IMR-90 (cell line): ENCODE measurements at regions not wholly inside any gene's neighbourhood (a gene's known extent, or its start where the extent isn't known, plus 50 kb on each side); places are given as distances from the start of the nearest gene placed in this dataset.

ENCODE experiments used
- ATAC-seq: fragments of 200-7000 bp; cut with Tn5 transposase; 2 replicates; pipeline ENCODE4 v1.9.1; 2020; ENCODE audit warnings: low read depth, mild to moderate bottlenecking, moderate library complexity
- BruUV-seq: library from RNA; stranded (reverse); fragments of 400-500 nt; replicated peaks from 2 replicates; lab custom pipeline; 2021; lab: Mats Ljungman, UMichigan
- CTCF ChIA-PET: fragments of 300-600 bp; formaldehyde crosslinking; extraction: SDS; loops from one replicate; lab custom pipeline; 2021; ENCODE audit warnings: antibody characterized with exemption; lab: Yijun Ruan, JAX
- POLR2A ChIA-PET: fragments of 300-600 bp; sonication (Branson Sonifier 250); formaldehyde crosslinking; loops from one replicate; lab custom pipeline; 2022; ENCODE audit warnings: antibody characterized with exemption; ENCODE audit not compliant: unreplicated experiment; lab: Charles Lee
- DNase-seq: peaks from one replicate; pipeline ENCODE4 v3.0.0; 2013
- H2AFZ ChIP-seq: replicated peaks from 2 replicates; pipeline ENCODE3; 2013; ENCODE audit warnings: low read length, mild to moderate bottlenecking; ENCODE audit not compliant: poor library complexity
- H2AK5ac ChIP-seq: 2 replicates; pipeline ENCODE4 v1.6.1; 2013; ENCODE audit warnings: low read depth, low read length, inconsistent platforms
- H2AK9ac ChIP-seq: replicated peaks from 2 replicates; pipeline ENCODE3; 2013; ENCODE audit warnings: mild to moderate bottlenecking, low read depth, low read length, moderate library complexity; ENCODE audit not compliant: poor library complexity
- H2BK120ac ChIP-seq: 2 replicates; pipeline ENCODE4 v1.6.1; 2013; ENCODE audit warnings: low read depth, low read length, inconsistent platforms
- H2BK15ac ChIP-seq: 3 replicates; pipeline ENCODE4 v1.6.1; 2013; ENCODE audit warnings: low read depth, low read length, inconsistent platforms
- H2BK20ac ChIP-seq: 2 replicates; pipeline ENCODE4 v1.6.1; 2013; ENCODE audit warnings: low read depth, mild to moderate bottlenecking, inconsistent platforms, low read length, moderate library complexity
- H2BK5ac ChIP-seq: 2 replicates; pipeline ENCODE4 v1.6.1; 2013; ENCODE audit warnings: mild to moderate bottlenecking, low read depth, low read length, inconsistent platforms; ENCODE audit not compliant: poor library complexity, severe bottlenecking
- H3K14ac ChIP-seq: replicated peaks from 2 replicates; pipeline ENCODE4 v1.6.1; 2013; ENCODE audit warnings: low read depth, low read length, inconsistent platforms
- H3K18ac ChIP-seq: 2 replicates; pipeline ENCODE4 v1.6.1; 2013; ENCODE audit warnings: low read depth, low read length, control low read depth
- H3K23ac ChIP-seq: 2 replicates; pipeline ENCODE4 v1.6.1; 2013; ENCODE audit warnings: low read depth, low read length, inconsistent platforms
- H3K27ac ChIP-seq: 2 replicates; pipeline ENCODE4 v1.5.1; 2013; ENCODE audit warnings: mild to moderate bottlenecking, control low read depth, low read length; ENCODE audit not compliant: insufficient read depth
- H3K27me3 ChIP-seq: 2 replicates; pipeline ENCODE4 v1.6.1; 2013; ENCODE audit warnings: low read length; ENCODE audit not compliant: control insufficient read depth, insufficient read depth
- H3K36me3 ChIP-seq: 2 replicates; pipeline ENCODE4 v1.6.1; 2013; ENCODE audit warnings: low read length, mixed read lengths; ENCODE audit not compliant: control insufficient read depth, insufficient read depth
- H3K4ac ChIP-seq: 2 replicates; pipeline ENCODE4 v1.6.1; 2013; ENCODE audit warnings: low read depth, low read length, inconsistent platforms
- H3K4me1 ChIP-seq: 2 replicates; pipeline ENCODE4 v1.6.1; 2013; ENCODE audit warnings: low read length, mixed read lengths; ENCODE audit not compliant: control insufficient read depth, insufficient read depth
- H3K4me2 ChIP-seq: 2 replicates; pipeline ENCODE4 v1.6.1; 2013; ENCODE audit warnings: low read depth, mild to moderate bottlenecking, control low read depth, low read length, moderate library complexity
- H3K4me3 ChIP-seq: 2 replicates; pipeline ENCODE4 v1.5.1; 2013; ENCODE audit warnings: low read depth, mild to moderate bottlenecking, control low read depth, low read length, moderate library complexity; ENCODE audit not compliant: insufficient read depth
- H3K56ac ChIP-seq: 2 replicates; pipeline ENCODE4 v1.6.1; 2013; ENCODE audit warnings: low read length, inconsistent platforms; ENCODE audit not compliant: insufficient read depth; ENCODE audit errors: extremely low read depth
- H3K79me1 ChIP-seq, 2 experiments: 2 replicates each; pipeline ENCODE4 v1.6.1; 2013; ENCODE audit warnings: low read length in 2 of 2, inconsistent platforms in 1 of 2, low read depth in 1 of 2
- H3K9ac ChIP-seq: 2 replicates; pipeline ENCODE4 v1.6.1; 2013; ENCODE audit warnings: low read depth, low read length, control low read depth
- H3K9me1 ChIP-seq: 2 replicates; pipeline ENCODE4 v1.6.1; 2013; ENCODE audit warnings: low read length, inconsistent platforms; ENCODE audit not compliant: insufficient read depth
- H3K9me3 ChIP-seq: 2 replicates; pipeline ENCODE4 v1.6.1; 2013; ENCODE audit warnings: low read length; ENCODE audit not compliant: control insufficient read depth, insufficient read depth
- H4K20me1 ChIP-seq: 2 replicates; pipeline ENCODE4 v1.6.1; 2013; ENCODE audit warnings: low read length, inconsistent platforms; ENCODE audit not compliant: insufficient read depth
- H4K5ac ChIP-seq: 2 replicates; pipeline ENCODE4 v1.6.1; 2013; ENCODE audit warnings: mild to moderate bottlenecking, low read depth, low read length, control low read depth
- H4K8ac ChIP-seq, 2 experiments: 2 replicates each; pipeline ENCODE4 v1.6.1; 2013; ENCODE audit warnings: low read depth in 2 of 2, low read length in 2 of 2, control low read depth in 1 of 2, inconsistent platforms in 1 of 2
- H4K91ac ChIP-seq: 2 replicates; pipeline ENCODE4 v1.6.1; 2013; ENCODE audit warnings: low read depth, low read length, inconsistent platforms; ENCODE audit not compliant: insufficient read depth
- CEBPB ChIP-seq: IDR thresholded peaks from 2 replicates; pipeline ENCODE4 v1.6.1; 2012; ENCODE audit warnings: low read depth, low read length, improper control_type of control experiment
- MAFK ChIP-seq: IDR thresholded peaks from 2 replicates; pipeline ENCODE4 v1.6.1; 2012; ENCODE audit warnings: low read depth, low read length, improper control_type of control experiment
- RFX5 ChIP-seq: IDR thresholded peaks from 2 replicates; pipeline ENCODE4 v1.8.0; 2012; ENCODE audit warnings: low read depth, mild to moderate bottlenecking, low read length, moderate library complexity
- USF2 ChIP-seq: fragments of 150-350 bp; IDR thresholded peaks from 2 replicates; pipeline ENCODE4 v1.6.1; 2017; ENCODE audit warnings: mild to moderate bottlenecking, antibody characterized with exemption, low read length, low read depth
- WGBS, 2 experiments: methylation state at CpG; one replicate each; pipeline versions ENCODE4 v1.1.5 to v1.1.7; 2013; ENCODE audit warnings: missing lambda C conversion rate in 2 of 2; ENCODE audit not compliant: insufficient read length in 1 of 2; ENCODE audit errors: extremely low coverage in 2 of 2; 5-methylcytosine and 5-hydroxymethylcytosine counted together
- dilution Hi-C: fragments of 300-500 bp; cut with HindIII; formaldehyde crosslinking; loops from one replicate; pipeline ENCODE4 v1.14.3; 2018; ENCODE audit warnings: low sequenced_read_pairs; ENCODE audit not compliant: unreplicated experiment
- in situ Hi-C: fragments of 300-500 bp; cut with MboI; formaldehyde crosslinking; loops from 3 replicates; pipeline ENCODE4 v1.14.3; 2019; ENCODE audit warnings: low sequenced_read_pairs, inconsistent platforms, mixed read lengths
- intact Hi-C: fragments of 100-400 bp; cut with micrococcal nuclease; formaldehyde crosslinking; loops from 2 replicates; pipeline ENCODE4 v1.10.0; 2022

GRCh38 chr4:4775493-4776004 lies 83.9 kb upstream of the MSX1 start:
- BruUV-seq, result no TSS peak
- H3K9me3 ChIP-seq, result no peaks in the 10 kb centered on the region
- H2AK5ac ChIP-seq, result no peak overlapping the region
- no peak for ATAC-seq
- no peak overlapping the region for H3K14ac ChIP-seq
- no peaks in the 10 kb centered on the region for H4K20me1 ChIP-seq
- no peak for DNase-seq
- no peak overlapping the region for H3K18ac ChIP-seq
- intact Hi-C loops, result no loop called here
- H3K56ac ChIP-seq, result no peak overlapping the region
- H2BK5ac ChIP-seq, result no peak overlapping the region
- 59% methylated on average over 7 of the region's 10 CpGs; no CpG with 5 or more reads in 1 of the 2 experiments for WGBS, 2 experiments
- H3K23ac ChIP-seq, result no peak overlapping the region
- no peak overlapping the region for H3K9ac ChIP-seq
- no peak overlapping the region for H3K4me3 ChIP-seq
- H3K27me3 ChIP-seq, result peaks cover 3% of the 10 kb centered on the region
- CTCF ChIA-PET, result interaction anchor here (0.9 kb wide), 1 partner anchor 9 kb away, joined by 3 read pairs; no protein-coding TSS in a partner anchor
- H2BK15ac ChIP-seq, result no peak overlapping the region
- TF ChIP-seq MAFK (no peak), CEBPB (no peak), USF2 (no peak), RFX5 (no peak)
- no peaks in the 10 kb centered on the region for H3K4me1 ChIP-seq
- H2BK120ac ChIP-seq, result no peak overlapping the region
- H2AFZ ChIP-seq, result no peak overlapping the region
- no peak overlapping the region for H3K4me2 ChIP-seq
- no peak overlapping the region for H3K27ac ChIP-seq
- no peak overlapping the region for H2BK20ac ChIP-seq
- H3K4ac ChIP-seq, result no peak overlapping the region
- no peak overlapping the region for H4K91ac ChIP-seq
- POLR2A ChIA-PET, result no interaction called here
- in situ Hi-C loops, result no loop called here
- no peaks in the 10 kb centered on the region for H3K79me1 ChIP-seq
- H2AK9ac ChIP-seq, result no peak overlapping the region
- H4K8ac ChIP-seq, result no peak overlapping the region
- dilution Hi-C loops, result no loop called here
- no peak overlapping the region for H4K5ac ChIP-seq
- no peaks in the 10 kb centered on the region for H3K36me3 ChIP-seq
- H3K9me1 ChIP-seq, result no peaks in the 10 kb centered on the region
